Activated T-helper 2 cell treated with anti-CD3 and anti-CD28 coated beads, Interferon-gamma antibody, Interleukin-2, Interleukin-4, amounts not matched to agents 10 μg/mL and 5 μg/mL and 100 μg/mL, durations not matched to agents 14 hours and 24 hours and 36 hours (primary cell): ENCODE measurements at regions not wholly inside any gene's neighbourhood (a gene's known extent, or its start where the extent isn't known, plus 50 kb on each side); places are given as distances from the start of the nearest gene placed in this dataset.

Experiments
- DNase-seq: peaks from one replicate; pipeline ENCODE4 v3.0.0; 2021; ENCODE audit warnings: low spot score
- H3K27ac Mint-ChIP-seq: one replicate; pipeline ENCODE4 v1.8.0; 2021; ENCODE audit warnings: mixed read lengths
- H3K27me3 Mint-ChIP-seq: one replicate; pipeline ENCODE4 v1.8.0; 2021; ENCODE audit warnings: low read depth, mixed read lengths
- H3K36me3 Mint-ChIP-seq: one replicate; pipeline ENCODE4 v1.8.0; 2021; ENCODE audit warnings: low read depth, mixed read lengths
- H3K4me1 Mint-ChIP-seq: one replicate; pipeline ENCODE4 v1.8.0; 2021; ENCODE audit warnings: low read depth, mixed read lengths
- H3K4me3 Mint-ChIP-seq: one replicate; pipeline ENCODE4 v1.8.0; 2021; ENCODE audit warnings: low read depth, mild to moderate bottlenecking, moderate library complexity, mixed read lengths
- H3K9me3 Mint-ChIP-seq: one replicate; pipeline ENCODE4 v1.8.0; 2021; ENCODE audit warnings: mixed read lengths
- intact Hi-C: fragments of 100-400 bp; cut with micrococcal nuclease; formaldehyde crosslinking; loops from one replicate; pipeline ENCODE4 v1.15.1; 2023

DNA sequence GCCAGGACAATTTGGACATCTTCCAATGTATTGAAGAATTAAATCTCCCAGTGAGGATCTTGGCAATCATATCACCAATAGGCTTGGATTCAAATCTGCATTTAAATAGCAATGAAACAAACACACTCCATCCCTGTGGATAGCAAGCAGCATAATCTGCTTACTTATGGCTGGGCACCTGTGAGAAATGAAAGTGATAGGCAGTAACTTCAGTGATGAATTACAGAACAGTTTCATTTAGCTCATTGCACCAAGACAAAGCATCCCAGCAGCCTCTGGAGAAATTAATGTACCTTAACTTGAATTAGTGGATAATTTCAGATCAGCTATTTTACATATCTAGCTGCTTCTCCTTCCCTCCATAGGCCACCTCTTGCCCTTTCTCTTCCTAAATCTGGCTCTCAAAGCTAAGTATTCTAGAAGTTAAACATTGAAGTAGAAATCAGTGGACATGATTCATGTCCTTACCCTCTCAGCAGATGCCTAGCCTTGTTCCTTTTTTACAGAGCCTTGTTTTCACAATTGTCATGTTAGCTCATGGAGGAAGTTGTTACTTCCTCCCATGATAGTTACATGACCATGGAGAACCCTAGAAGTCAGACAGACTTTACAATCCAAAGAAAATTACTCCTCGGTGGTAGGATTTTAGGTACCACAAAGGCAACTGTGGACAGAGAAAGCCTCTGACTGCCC, 88.5 kb upstream of the TACR1 start:
- Mint-ChIP-seq H3K9me3 (no peaks in the 10 kb centered on the region), H3K27me3 (no peaks in the 10 kb centered on the region), H3K4me1 (no peaks in the 10 kb centered on the region), H3K4me3 (no peak overlapping the region), H3K27ac (no peak overlapping the region), H3K36me3 (no peaks in the 10 kb centered on the region)
- intact Hi-C loops, result no loop called here
- DNase-seq, result no peak

DNA sequence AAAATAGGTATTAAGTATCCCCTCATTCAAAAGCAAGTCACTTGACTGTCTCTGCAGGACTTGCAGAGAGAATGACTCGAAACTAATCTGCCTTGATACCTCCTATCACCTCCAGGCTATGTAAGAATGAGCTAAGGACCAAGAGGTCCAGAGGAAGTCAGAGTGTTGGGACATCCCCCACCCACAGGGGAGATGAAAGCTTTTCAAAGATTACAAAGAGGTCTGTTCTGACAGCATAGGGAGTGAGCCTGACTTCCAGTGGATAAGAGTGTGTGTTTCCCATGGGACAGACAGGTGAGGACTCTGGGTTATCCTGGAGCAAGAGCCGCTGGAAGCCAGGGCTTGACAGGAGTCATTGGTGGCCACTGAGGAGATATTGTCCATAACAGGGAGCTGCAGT, 85.0 kb upstream of the TACR1 start:
- no peaks in the 10 kb centered on the region for H3K4me1 Mint-ChIP-seq
- H3K27me3 Mint-ChIP-seq, result no peaks in the 10 kb centered on the region
- no peak for DNase-seq
- H3K36me3 Mint-ChIP-seq, result no peaks in the 10 kb centered on the region
- H3K27ac Mint-ChIP-seq, result no peak overlapping the region
- H3K9me3 Mint-ChIP-seq, result no peaks in the 10 kb centered on the region
- H3K4me3 Mint-ChIP-seq, result no peak overlapping the region
- intact Hi-C loops, result no loop called here

DNA sequence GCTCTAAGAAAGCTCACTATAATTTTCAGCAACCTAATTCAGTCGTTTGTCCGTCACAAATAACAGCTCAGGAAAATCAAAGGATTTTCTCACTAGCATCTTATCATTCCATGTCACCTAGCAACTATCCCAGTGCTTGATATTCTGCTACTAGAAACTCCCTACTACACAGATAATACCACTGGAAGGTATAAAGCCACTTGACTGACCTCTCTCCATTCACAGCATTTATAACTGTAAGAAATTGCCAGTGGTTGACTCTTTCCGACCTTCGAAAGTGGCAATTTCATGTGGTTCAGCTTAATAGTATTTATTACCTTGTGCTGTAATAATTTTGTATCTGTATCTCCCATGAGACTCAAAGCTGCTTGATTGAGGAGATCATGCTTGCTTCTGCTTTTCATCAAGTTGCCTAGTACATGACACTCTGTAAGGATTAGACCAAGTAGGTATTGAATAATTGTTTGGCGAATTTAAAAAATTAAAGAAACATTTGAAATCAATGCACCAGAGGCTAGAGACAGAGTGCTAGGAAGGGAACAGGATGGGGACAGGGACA, 79.6 kb upstream of the TACR1 start:
- Mint-ChIP-seq H3K9me3 (no peaks in the 10 kb centered on the region), H3K4me3 (no peak overlapping the region), H3K4me1 (no peaks in the 10 kb centered on the region), H3K36me3 (no peaks in the 10 kb centered on the region), H3K27ac (no peak overlapping the region), H3K27me3 (no peaks in the 10 kb centered on the region)
- intact Hi-C loops, result no loop called here
- no peak for DNase-seq

DNA sequence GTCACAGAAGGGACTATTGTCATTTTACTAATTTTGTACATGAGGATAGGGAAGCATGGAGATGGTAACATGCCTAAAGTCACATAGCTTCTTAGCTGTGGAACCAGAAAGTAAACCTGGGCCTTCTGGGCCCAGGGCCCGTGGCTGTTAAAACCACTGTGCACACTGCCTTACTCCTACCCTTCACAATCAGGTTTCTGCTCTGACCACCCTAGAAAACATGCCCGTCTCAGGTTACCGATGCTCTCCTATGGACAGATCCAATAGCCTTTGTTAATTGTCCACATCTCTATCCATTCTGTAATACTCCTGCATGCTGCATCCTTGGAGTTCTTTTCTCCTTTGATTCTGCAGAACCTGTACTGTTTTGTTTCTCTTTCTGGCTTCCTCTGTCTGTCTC, 79.0 kb upstream of the TACR1 start:
- H3K9me3 Mint-ChIP-seq, result no peaks in the 10 kb centered on the region

DNA sequence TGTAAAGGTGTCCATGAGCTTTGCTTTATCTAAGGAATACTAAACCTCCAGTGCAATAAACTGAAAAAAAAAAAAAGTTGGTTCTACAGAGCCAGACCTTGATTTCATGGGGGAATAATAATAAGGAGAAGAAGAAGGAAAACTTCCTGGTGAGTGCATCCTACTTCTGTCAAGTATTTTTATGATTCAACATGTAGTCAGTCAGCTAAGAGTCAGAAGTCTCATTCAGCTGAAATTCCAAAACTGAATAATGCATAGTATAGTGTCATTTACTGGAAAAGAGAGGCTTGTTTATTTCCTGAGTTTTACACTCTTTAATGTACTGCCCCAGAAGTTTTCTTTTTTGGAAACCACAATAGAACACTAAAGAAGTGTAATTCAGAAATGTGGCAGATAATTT, 77.8 kb upstream of the TACR1 start:
- Mint-ChIP-seq H3K36me3 (no peaks in the 10 kb centered on the region), H3K4me3 (no peak overlapping the region), H3K9me3 (no peaks in the 10 kb centered on the region), H3K27me3 (no peaks in the 10 kb centered on the region), H3K4me1 (no peaks in the 10 kb centered on the region), H3K27ac (no peak overlapping the region)
- no peak for DNase-seq
- intact Hi-C loops, result no loop called here

More for the DNA sequence above, 79.0 kb upstream of the TACR1 start:
- Mint-ChIP-seq H3K27me3 (no peaks in the 10 kb centered on the region), H3K4me3 (no peak overlapping the region), H3K4me1 (no peaks in the 10 kb centered on the region), H3K36me3 (no peaks in the 10 kb centered on the region), H3K27ac (no peak overlapping the region)
- DNase-seq, result no peak
- intact Hi-C loops, result no loop called here

DNA sequence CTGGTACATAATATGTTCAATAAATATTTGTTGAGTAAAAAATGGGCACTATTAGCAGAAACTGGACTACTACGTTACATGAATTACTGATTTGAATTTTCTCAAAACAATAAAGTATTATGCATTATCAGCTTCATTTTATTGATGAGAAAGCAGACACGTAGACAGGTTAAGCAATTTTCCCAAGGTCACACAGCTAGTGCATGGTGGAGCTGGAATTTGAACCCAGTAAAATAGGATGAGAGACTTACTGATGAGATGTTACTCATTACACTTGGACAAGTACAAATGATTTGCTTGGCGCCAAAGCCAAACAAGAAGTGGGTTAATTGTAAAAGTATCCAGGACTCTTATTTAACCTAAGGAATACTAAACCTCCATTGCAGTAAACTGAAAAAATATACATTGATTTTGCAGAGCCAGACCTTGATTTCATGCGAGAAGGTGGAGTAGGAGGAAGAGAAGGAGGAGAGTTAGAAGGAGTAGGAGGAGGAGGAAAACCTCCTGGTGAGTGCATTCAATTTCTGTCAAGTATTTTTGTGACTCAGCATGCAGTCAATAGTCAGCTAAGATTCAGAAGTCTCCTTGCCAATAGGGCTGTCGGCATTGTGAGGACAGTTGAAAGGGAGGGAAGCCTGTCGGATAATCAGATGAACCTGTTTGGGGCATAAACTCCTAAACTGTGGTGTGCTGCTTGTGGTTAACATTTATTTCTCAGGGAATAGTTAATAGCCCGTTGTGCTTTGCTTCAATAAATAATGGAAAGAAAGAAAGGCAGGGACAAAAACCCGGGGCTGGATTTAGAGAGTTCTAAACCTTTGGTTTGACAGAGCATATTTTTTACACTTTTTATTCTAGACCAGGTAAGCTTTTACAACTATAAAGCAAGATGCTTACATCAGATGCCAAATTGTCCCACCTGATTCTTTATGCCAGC, 77.0 kb upstream of the TACR1 start:
- Mint-ChIP-seq H3K4me1 (no peaks in the 10 kb centered on the region), H3K36me3 (no peaks in the 10 kb centered on the region), H3K9me3 (no peaks in the 10 kb centered on the region), H3K27ac (no peak overlapping the region), H3K27me3 (no peaks in the 10 kb centered on the region), H3K4me3 (no peak overlapping the region)
- no peak for DNase-seq
- intact Hi-C loops, result no loop called here

DNA sequence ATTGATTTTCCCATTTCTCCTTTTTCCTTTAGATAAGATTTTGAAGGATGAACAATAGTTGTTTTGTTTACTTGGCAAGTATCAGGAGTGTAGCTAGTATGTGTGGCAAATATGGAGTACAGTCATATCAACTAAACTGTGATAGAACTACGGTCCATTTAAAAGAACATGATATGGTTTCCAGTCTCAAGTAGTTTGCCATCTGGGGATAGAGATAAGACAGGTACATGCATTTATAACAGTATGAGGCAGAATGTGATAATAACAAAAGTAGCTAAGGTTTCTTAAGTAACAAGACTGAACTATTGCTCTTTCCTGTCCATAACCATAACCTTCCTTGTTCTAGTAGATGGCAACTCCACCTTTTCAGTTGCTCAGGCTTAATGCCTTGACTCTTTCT, 75.6 kb upstream of the TACR1 start:
- no peak for DNase-seq
- H3K27me3 Mint-ChIP-seq, result no peaks in the 10 kb centered on the region

DNA sequence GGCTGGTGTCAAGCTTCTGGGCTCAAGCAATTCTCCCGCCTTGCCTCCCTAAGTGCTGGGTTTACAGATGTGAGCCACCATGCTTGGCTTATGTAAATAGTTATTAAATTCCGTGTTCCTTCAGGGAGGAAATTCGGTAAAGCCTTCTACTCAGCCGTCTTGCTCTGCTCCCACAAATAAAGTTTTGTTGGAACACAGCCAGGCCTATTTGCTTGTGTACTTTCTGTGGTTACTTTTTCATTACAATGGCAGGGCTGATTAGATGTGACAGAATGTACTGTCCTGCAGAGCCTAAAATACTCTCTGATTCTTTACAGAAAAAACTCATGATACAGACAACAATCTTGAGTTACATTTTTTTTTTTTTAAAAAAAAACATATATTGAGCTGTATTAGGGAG, 68.8 kb upstream of the TACR1 start:
- intact Hi-C loops, result no loop called here
- no peaks in the 10 kb centered on the region for H3K36me3 Mint-ChIP-seq
- no peak for DNase-seq
- H3K27ac Mint-ChIP-seq, result no peak overlapping the region
- H3K4me3 Mint-ChIP-seq, result no peak overlapping the region
- no peaks in the 10 kb centered on the region for H3K9me3 Mint-ChIP-seq
- H3K27me3 Mint-ChIP-seq, result no peaks in the 10 kb centered on the region
- H3K4me1 Mint-ChIP-seq, result no peaks in the 10 kb centered on the region

More for the DNA sequence above, 75.6 kb upstream of the TACR1 start:
- no peaks in the 10 kb centered on the region for H3K9me3 Mint-ChIP-seq
- intact Hi-C loops, result no loop called here
- no peak overlapping the region for H3K4me3 Mint-ChIP-seq
- H3K27ac Mint-ChIP-seq, result no peak overlapping the region
- no peaks in the 10 kb centered on the region for H3K4me1 Mint-ChIP-seq
- no peaks in the 10 kb centered on the region for H3K36me3 Mint-ChIP-seq

DNA sequence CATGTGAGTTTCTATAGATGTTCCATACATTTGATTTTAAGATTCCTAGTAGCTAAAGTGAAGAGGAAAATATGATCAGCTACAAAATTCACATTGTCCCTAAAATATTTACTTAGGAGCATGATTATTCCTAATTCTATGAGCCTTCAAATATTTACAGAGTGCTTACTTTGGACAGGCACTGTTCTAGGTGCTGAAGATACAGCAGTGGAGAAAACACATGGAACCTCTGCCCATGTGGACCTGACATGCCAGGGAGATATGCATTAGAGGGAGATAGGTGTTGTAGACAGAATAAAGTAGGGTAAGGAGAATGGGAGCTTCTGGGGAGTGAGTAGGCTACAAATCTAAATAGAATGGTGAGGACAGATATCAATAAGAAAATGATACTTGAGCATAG, 62.6 kb upstream of the TACR1 start:
- Mint-ChIP-seq H3K9me3 (peaks cover 12% of the 10 kb centered on the region), H3K27ac (no peak overlapping the region), H3K36me3 (no peaks in the 10 kb centered on the region), H3K4me1 (no peaks in the 10 kb centered on the region), H3K27me3 (no peaks in the 10 kb centered on the region), H3K4me3 (no peak overlapping the region)
- no peak for DNase-seq
- intact Hi-C loops, result no loop called here

DNA sequence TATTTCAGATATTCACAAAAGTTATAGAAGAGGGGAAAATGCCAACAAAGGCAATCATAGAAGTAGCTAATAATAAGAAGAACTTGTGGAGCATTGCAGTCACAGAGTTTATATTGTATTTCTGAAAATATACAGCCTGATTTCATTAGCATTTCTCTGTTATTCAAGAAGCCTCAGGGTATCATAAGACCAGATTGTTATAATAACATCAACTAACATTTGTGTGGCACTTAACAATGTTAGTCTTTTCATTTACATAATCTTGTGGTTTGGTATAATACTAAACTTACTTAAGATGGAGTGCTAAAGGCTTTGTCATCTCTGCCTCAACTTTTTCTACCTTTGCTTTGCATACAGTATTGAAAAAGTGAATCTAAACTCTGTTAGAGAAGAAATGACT, 61.6 kb upstream of the TACR1 start:
- Mint-ChIP-seq H3K36me3 (no peaks in the 10 kb centered on the region), H3K4me1 (no peaks in the 10 kb centered on the region), H3K4me3 (no peak overlapping the region), H3K27me3 (no peaks in the 10 kb centered on the region), H3K27ac (no peak overlapping the region), H3K9me3 (peaks cover 12% of the 10 kb centered on the region)
- no peak for DNase-seq
- intact Hi-C loops, result no loop called here

DNA sequence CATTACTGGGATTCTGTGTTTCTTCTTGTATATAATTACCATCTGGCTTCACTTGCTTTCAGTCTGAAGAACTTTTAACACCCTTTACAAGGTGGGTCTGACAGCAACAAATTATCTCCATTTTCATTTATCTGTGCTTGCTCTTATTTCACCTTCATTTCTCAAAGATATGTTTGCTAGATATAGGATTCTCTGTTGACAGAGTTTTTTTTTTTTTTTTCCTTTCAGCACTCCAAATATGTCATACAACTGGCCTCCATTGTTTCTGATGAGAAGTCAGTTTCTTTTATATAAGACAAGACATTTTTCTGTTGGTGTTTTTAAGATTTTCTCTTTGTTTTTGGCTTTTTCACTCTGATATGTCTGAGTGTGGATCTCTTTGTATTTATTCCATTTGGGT, 59.3 kb upstream of the TACR1 start:
- Mint-ChIP-seq H3K9me3 (peaks cover 12% of the 10 kb centered on the region), H3K4me1 (no peaks in the 10 kb centered on the region), H3K36me3 (no peaks in the 10 kb centered on the region), H3K4me3 (no peak overlapping the region), H3K27me3 (no peaks in the 10 kb centered on the region), H3K27ac (no peak overlapping the region)
- intact Hi-C loops, result no loop called here
- no peak for DNase-seq

DNA sequence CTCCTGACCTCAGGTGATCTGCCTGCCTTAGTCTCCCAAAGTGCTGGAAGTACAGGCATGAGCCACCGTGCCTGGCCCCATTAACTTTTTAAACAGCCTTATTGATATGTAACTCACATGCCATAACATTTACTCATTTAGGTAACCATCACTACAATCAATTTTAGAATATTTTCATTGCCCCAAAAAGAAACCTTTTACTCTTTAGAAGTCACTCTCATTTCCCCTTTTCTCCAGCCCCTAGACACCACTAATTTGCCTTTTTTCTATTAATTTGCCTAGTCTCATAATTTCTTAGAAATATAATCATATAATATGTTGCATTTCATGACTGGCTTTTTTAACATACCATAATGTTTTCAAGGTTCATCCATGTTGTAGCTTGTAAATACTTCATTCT, 57.2 kb upstream of the TACR1 start:
- Mint-ChIP-seq H3K27me3 (no peaks in the 10 kb centered on the region), H3K4me1 (no peaks in the 10 kb centered on the region), H3K36me3 (no peaks in the 10 kb centered on the region), H3K9me3 (peaks cover 12% of the 10 kb centered on the region), H3K4me3 (no peak overlapping the region), H3K27ac (no peak overlapping the region)
- no peak for DNase-seq
- intact Hi-C loops, result no loop called here

DNA sequence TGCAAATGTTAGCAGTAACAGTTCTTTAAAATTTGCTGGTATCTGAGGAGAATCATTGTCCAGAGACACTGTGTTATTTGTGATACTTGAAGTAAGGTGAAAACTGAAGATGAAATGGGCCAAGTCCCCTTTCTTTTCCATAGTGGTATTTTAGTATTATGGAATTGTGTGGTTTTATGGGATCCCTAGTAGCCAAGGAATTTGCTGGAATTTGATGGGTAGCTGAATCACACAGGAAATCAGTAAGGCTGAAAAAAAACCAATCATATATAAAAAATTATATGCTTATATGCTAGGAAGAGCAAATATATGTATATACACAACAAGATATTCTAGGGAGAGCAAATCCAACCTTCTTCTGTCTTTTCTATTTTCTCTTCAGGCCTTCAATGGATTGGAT, 54.2 kb upstream of the TACR1 start:
- Mint-ChIP-seq H3K27ac (no peak overlapping the region), H3K27me3 (no peaks in the 10 kb centered on the region), H3K4me3 (no peak overlapping the region), H3K36me3 (no peaks in the 10 kb centered on the region), H3K4me1 (no peaks in the 10 kb centered on the region), H3K9me3 (peaks cover 9% of the 10 kb centered on the region)
- intact Hi-C loops, result no loop called here
- no peak for DNase-seq
